HG03558 (cell line): ENCODE measurements at regions not wholly inside any gene's neighbourhood (a gene's known extent, or its start where the extent isn't known, plus 50 kb on each side); places are given as distances from the start of the nearest gene placed in this dataset.

ENCODE experiments used
- ATAC-seq: cut with Tn5 transposase; IDR thresholded peaks from one replicate; pipeline ENCODE4 v1.9.1; 2021; ENCODE audit warnings: moderate number of reproducible peaks; ENCODE audit not compliant: unreplicated experiment; ENCODE audit errors: extremely low read depth

DNA sequence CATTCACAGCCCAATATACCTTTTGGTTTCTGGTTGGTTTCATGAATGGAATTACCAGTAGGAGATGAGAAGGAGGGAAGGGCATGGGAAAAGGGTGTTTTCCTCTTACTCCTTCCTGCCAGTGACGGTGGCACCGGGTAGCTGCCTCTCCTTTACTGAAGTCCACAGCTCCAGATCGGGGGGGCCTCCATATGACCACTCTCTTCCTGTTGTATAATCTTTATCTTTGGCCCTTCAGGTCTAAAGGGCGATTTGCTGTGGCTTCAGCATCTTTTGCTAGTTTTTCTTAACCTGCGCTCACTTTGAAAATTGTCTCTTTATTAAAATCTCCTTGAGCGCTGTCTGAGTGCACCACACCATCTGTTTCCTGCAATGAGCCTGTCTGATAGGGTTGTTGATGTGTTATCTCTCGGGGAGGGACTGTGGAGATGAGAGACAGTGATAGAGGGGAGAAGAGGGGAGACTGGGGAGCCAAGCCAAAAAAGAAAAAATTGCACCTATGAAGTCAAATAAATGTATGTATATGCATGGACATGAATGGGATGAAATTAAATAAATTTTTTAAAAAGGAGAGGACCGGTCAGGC lies 449.3 kb upstream of the KLF4 start:
- no peak for ATAC-seq

DNA sequence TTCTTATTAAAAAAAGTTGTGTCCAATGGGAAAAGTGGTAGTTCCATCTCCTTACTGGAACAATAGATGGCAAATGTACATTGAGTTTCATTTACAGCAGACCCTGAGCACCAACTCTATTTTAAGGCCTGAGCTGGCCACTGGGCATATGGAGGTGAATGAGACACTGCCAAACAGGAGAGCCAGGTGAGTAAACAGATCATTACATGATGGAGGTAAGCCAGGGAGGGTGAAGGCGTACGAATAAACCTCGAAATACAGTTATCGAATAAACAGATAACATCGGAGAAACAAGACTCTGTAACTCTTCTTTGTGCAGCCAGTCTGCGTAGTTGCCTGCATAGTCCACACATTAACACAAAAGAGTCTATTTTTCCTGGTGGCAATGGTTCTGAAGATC lies 446.4 kb upstream of the KLF4 start:
- ATAC-seq: no peak

DNA sequence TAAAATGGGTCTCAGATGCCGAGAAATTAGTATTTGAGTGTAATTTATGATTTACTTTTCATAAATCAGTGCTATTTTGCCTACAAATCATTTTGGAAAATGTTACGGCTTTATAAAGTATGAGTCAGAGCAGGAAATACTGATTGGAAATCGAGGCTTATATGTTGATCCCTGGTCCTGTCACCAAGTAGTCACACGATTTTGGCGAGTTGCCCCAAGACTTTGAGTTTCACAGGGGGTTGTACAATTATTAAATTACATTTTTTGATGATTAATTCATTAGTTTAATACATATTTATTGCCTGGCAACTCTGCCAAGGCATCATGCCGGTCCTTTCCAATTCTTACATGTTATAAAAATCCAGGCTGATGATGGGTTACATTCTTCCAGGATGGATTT lies 443.9 kb upstream of the KLF4 start:
- ATAC-seq: no peak

DNA sequence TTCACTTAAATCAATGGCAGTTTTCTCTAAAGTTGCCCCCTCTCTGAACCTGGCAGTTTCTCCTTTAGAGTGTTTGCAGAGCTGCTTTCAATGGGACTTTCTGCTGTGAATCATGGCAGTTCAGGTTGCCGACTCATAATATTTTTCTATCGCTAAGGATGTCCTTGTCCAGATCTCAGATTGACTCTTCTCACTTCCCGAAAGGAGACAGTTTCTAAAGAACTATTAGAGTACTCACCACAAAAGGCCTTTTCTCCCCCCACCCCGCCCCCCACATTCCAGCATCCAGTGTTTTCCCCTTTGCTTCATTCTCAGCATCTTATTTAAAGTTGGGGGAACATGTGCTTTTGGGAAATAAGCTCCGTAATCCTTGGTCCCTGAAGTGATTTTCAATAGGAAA lies 443.5 kb upstream of the KLF4 start:
- ATAC-seq: no peak

DNA sequence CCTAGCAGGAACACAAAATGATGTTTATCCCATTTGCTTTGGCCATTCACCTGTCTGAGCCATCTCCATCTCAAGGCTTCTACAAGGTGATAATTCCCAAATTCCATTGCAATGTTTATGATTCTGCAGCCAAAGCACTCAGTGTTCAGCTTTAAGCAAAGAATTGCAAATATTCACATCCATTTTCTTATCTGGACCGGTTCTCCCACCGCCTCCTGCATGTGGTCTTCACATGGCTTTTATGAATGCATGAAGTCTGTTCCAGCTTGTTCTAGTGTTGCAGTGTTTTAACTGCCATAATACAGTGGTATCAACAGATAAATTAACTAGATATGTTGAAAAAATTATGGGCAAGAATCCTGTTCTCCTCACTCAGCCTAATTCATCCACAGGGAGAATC lies 443.0 kb upstream of the KLF4 start:
- ATAC-seq: no peak

DNA sequence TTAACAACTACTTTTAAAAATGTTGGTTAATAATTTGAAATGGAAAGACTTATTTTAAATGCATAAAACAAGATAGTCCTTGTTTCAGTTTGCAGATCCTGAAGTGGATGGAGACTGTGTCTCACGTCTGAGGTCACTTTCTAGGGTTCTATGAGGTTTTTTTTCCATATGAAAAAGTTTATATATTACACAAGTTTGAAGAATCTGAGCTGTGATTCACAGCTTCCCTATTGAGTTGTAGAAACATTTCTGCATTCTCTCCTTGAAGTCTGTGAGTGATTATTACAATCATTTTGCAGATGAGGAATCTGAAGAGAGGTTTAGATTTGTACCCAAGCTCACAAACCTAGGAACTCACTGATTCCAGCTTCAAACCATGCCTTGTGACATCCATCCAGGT lies 442.5 kb upstream of the KLF4 start:
- no peak for ATAC-seq

DNA sequence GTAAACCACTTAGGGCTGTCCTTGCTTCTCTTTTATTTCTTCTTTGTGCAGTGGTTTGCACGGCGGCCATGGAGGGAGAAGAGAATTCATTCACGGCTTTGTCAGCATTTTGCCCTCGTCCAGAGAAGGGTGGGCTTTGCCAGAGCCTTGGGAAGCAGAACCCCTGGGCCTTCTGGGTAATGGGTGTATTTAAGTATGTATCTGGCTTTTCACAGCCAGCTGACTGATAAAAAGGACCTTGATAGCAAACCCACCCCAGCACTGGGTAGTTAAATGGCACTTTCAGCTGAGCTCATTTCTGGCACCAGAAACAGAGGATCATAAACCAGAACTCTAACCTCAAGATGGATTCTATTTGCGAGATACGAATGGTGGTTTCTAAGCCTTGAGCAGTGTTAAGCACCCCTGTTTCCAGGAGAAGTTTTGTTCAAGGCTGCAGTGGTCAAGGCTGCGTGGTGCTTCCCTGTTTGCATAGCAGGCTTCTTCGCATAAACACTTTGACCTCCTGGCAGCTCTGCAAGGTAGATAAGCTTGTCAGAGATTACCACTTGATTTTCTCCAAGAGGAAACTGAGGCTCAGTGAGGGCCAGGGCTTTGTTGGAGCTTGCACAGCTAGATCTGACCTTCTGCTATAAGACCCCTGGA lies 441.6 kb upstream of the KLF4 start:
- no peak for ATAC-seq

DNA sequence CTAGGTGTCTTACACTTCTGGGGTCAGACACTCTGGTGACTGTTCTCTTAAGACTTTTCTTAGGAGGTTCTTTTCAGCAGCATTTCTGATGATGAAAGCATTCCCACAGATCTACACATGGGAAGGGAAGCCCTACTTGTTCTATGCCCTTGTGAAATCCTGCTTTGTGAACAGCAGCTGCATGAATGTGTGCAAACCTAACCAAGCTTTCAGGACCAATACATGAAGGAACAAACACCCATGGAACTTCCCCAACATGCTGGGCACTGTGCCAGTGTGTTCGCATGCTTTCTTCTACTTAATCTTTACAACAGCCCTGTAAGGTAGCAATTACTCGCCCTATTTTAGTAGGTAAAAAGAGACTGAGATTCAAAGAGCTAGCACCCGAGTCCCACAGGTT lies 439.9 kb upstream of the KLF4 start:
- ATAC-seq: no peak

DNA sequence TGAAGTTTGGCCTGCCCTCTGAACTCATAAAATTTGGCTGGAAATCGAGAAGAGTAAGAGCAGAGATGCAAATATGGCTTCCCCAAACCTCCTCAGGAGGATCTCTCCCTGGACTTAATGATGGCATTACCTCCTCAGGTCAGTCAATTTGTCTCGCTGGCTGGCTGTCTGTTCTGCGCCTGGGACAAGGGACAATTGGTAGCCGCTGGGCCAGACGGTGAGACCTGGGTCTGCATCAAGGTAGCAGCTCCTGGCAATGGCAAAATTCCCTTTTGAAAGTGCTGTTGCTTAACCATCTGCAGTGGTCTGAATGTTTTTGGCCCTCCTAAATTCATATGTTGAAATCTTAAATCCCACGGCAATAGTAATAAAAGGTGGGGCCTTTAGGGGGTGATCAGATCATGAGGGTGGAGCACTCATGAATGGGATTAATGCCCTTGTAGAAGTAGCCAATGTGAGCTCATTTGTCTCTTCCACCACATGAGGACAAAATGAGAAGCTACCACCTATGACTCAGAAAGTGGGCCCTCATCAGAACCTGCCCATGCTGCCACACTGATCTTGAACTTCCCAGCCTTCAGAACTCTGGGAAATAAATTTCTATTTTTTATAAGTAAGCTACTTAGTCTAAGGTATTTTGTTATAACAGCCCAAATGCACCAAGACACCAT lies 439.3 kb upstream of the KLF4 start:
- ATAC-seq: no peak

DNA sequence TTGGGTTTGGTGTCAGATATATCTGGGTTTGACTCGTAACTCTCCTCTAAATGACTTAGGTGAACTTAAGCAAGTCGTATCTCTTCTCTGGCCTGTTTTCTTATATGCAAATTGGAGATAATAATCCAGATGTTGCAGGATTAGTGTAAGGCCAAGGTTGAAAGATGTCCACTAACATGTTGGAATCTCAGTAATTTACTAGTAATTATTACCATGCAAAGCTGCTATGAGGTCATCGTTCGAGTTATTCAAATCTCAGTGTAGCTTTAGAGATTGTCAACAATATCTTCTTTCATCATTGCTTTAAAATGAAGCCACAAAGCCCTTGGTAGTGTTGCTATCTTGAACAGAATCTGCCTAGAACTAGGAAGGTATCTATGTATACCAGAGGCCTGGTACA lies 437.7 kb upstream of the KLF4 start:
- ATAC-seq: no peak

DNA sequence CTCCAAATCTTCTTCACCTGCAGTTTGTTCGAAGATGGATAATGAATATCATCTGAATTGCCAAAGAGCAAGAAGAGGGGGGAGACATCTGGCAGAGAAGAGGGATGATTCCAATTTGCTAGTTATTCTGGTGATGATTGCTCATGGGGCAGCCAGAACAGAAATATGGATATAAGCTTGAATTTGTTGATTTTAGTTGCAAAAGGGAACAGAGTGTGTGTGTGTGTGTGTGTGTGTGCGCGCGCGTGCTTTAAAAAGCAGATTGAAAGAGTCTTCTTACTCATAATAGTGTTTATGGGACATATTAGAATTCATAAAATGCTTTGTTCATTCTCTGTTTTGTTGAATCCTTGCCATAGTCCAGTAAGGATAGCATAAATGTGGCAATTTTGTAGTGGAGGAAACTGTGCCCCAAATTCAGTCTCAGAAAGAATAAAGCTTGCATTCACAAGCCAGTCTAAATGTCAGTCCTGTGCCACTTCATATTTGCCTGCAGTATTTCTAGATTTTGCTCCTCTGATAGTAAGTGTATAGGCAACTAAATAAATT lies 436.3 kb upstream of the KLF4 start:
- no peak for ATAC-seq

DNA sequence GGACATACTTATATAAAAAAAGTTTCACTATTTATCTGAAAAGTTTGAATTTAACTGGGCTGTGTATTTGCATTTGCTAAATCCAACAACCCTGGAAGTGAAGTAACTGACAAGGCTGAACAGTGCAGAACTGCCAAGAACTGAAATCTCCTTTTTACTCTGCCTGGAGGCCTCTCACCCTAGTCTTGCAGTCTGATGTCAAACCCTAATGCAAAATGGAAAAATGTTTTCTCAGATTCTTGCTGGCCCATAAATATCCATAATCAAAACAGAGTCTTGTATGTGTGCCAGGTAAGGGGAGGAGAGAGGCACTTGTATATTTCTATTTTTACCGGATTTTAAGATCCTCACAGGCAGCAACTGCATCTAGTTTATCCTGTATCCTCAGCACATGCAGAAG lies 432.7 kb upstream of the KLF4 start:
- no peak for ATAC-seq

DNA sequence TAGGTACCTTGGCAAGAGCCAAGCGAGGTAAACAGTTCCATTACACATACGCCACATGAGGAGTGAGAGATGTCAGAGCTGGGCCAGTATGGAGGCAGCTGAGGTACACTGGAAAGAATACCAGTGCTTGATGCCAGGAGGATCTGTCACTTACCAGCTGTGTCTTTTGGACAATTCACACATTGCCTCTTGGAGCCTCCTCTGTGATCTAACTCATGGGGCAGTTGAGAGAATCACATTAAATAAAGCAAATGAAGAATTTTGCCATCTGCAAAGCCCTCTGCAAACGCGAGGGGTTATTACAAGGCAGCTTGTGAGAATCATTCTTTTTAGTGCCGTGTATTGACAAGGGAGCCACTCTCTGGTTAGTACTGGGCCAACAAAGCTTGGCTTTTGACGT lies 429.7 kb upstream of the KLF4 start:
- no peak for ATAC-seq

DNA sequence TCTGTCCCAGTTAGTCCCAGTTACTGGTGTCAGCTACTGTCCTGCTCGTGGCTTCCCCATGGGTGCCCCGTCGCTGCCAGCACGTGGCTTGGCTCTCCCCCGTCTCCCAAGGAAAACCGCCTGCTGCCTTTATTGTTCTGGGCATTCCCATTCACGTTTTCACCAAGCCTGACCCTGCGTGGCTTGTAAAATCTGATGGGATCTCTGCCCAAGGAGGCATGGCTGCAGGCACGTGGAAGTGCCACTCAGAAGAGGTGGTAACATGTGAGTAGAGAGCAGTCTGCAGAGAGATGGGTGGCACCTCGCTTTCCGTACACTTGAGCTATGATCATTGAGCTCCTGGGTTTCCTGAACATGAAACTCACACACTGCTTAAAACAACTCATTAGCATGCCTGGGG lies 429.2 kb upstream of the KLF4 start:
- no peak for ATAC-seq

DNA sequence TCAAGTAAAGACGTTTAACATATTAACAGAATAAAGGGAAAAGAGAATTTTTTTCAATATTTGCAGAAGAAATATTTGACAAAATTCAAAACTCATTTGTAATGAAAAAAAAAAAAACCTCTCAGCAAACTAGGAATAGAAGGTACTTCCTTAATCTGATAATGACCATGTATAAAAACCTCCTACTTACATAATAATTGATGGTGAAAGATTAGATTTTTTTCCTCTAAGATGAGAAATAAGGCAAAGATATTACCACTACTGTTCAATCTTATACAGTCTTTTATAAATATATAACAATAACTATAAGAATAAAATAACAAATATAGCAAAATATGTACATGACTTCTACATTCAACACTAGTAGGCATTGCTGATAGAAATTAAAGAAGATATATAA lies 424.6 kb upstream of the KLF4 start:
- ATAC-seq: no peak

DNA sequence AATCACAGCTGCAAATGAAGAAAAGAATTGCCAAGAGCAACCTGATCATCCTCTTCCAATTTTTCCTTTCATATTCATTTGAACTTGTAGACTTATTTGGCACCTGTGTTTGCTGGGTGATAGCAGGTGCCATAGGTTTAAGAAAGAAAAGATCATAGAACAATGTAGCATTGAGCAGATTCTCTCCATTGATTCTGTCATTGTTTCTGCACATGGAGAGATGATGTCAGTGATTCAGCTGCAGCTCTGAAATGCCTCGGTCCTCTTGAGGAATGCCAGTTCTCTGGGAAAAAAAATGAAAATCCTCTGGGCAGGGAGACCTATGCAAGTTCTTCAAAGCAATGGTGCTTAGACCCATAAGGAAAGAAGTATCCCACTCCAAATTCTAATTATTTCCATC lies 418.1 kb upstream of the KLF4 start:
- no peak for ATAC-seq

DNA sequence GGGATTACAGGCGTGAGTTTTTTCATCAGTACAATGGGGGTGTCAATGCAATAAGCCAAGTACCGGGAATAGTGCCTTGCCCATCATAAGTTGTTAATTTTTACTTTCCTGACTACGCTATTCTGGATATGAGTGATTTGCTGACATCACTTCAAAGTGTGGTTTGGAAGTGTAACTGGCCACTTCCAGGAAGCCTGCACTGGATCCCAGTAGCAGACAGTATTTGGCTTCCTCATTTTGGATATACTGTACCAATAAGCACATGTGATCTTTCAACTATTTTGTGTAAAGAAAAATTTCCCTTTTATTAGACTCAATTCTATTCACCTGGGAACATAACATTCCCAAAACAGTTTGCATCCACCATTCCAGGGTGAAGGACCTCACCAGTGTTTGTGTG lies 417.7 kb upstream of the KLF4 start:
- ATAC-seq: no peak

DNA sequence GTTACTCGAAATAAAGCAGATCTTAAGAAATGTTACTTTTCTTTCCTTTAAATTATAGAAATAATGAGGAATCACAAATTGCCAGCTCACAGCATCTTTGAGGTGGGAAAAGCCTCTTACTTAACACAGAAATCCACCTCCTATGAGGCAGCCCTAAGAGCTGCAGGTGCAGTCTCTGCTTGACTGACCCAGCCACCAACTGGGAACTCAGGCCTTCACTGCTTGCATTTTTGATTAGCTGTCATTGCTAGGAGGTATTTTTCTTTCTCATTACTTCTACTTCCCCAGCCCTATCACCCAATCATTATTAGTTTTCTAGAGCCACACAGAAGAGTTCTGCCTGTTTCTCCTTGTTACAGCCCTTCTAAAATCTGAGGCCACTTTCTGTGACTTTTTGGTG lies 416.5 kb upstream of the KLF4 start:
- no peak for ATAC-seq

DNA sequence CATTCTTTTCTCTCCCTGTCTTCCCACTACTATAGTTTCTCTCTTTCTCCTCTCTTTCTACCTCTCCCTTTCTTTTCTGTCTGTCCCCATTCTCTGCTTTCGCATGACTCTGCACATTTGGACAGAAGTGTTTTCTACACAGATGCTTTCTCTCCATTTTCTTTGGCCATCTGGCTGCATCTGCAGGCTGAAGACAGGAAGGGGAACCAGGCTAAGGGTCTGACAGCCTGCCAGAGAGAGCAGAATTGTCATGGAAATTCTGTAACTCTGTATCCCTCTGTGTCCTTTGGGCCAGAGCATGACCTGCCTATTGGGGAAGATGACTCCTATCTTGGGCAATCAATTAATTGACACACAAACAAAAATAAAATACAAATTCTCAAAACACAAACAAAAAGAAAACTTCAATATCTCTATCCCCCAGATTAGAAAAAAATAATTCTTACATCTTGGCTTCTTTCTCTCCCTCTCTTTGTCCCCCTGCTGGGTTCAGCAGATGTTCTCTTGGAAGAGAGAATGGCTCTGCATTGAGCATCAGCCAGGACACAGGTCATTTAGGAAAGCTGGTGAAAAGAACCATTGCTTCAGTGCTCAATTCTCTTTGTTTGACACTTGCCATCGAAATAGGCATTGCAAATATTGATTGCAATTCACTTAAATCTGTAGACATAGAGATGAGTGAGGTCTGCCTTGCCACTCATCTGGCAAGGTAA lies 415.9 kb upstream of the KLF4 start:
- ATAC-seq: no peak

DNA sequence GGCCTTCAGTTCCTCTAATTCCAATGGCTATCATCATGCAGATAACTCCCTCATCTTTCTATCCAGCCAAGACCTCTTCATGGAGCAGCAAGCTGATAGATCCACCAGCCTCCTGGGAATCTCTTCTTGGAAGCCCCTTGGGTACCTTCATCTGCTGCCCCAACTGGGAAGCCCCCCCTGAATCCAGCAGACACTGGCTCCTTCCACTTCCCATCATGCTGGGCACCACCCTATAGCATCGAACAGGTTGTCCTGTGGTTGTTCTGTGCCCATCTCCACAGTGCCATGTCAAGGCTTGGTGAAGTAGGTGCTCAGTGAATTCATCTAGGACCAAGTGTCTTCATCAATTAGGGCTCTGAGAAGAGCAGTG lies 410.4 kb upstream of the KLF4 start:
- no peak for ATAC-seq

DNA sequence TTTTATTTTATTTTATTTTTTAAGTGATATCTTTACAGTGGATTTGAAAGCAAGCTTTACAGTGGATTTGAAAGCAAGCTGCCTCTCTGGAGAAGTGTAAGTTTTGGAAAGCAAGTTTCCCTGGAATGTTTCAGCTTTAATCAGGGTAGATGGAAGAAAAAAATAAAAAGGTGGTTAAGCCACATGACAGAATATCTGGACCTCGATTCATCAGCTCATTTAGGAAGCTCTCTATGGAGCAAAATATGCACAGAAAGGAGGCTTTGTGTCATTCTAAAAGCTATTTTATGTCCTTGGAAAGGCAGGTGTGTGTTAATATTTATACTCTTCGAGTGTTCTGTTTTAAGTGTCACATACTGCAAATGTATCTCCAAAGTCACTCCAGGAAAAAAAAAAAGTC lies 409.2 kb upstream of the KLF4 start:
- no peak for ATAC-seq
